22Rv1 (cell line): ENCODE measurements at regions not wholly inside any gene's neighbourhood (a gene's known extent, or its start where the extent isn't known, plus 50 kb on each side); places are given as distances from the start of the nearest gene placed in this dataset.

Source experiments
- H3K27ac ChIP-seq: fragments of 450-650 bp; 2 replicates; pipeline ENCODE4 v1.5.1; 2017
- CTCF ChIP-seq: fragments of 450-650 bp; IDR thresholded peaks from 2 replicates; pipeline ENCODE4 v1.5.1; 2017; ENCODE audit warnings: mild to moderate bottlenecking
- ZFX ChIP-seq: fragments of 450-650 bp; IDR thresholded peaks from 2 replicates; pipeline ENCODE4 v1.6.1; 2017; ENCODE audit warnings: antibody characterized with exemption, borderline replicate concordance

- TF ChIP-seq ZFX (no peak), CTCF (no peak)
Measured at GRCh38 chr10:8969853-8970252, 915.4 kb downstream of the GATA3 start.

GRCh38 chr10:8975535-8975934 lies 921.0 kb downstream of the GATA3 start:
- TF ChIP-seq ZFX = no peak
- TF ChIP-seq CTCF = no peak
- no peak overlapping the region for H3K27ac ChIP-seq

More at GRCh38 chr10:8969853-8970252, 915.4 kb downstream of the GATA3 start:
- no peak overlapping the region for H3K27ac ChIP-seq

- no peak overlapping the region for H3K27ac ChIP-seq
- TF ChIP-seq CTCF = no peak
- no peak for TF ChIP-seq ZFX
Measured at GRCh38 chr10:8978100-8978499, 923.6 kb downstream of the GATA3 start.

- TF ChIP-seq ZFX (no peak), CTCF (no peak)
- no peak overlapping the region for H3K27ac ChIP-seq
Measured at GRCh38 chr10:8979976-8980375, 925.5 kb downstream of the GATA3 start.

GRCh38 chr10:8981277-8981676 lies 926.8 kb downstream of the GATA3 start:
- TF ChIP-seq ZFX (no peak), CTCF (no peak)
- H3K27ac ChIP-seq = no peak overlapping the region

- no peak overlapping the region for H3K27ac ChIP-seq
- TF ChIP-seq CTCF (no peak), ZFX (no peak)
Measured at GRCh38 chr10:8985651-8986050, 931.2 kb downstream of the GATA3 start.

- no peak overlapping the region for H3K27ac ChIP-seq
Measured at GRCh38 chr10:8986975-8987374, 932.5 kb downstream of the GATA3 start.

More at GRCh38 chr10:8986975-8987374, 932.5 kb downstream of the GATA3 start:
- no peak for TF ChIP-seq ZFX
- no peak for TF ChIP-seq CTCF
